Activated CD4-positive, alpha-beta memory T cell treated with anti-CD3 and anti-CD28 coated beads, Interleukin-2, amount 10 ng/mL, durations not matched to agents 7 days and 5 days (primary cell): ENCODE measurements at regions not wholly inside any gene's neighbourhood (a gene's known extent, or its start where the extent isn't known, plus 50 kb on each side); places are given as distances from the start of the nearest gene placed in this dataset.
"Not testable (repeated sequence)": the region's sequence is repeated elsewhere in the genome, so short reads cannot be mapped to it uniquely, and the experiment has no call there.

Experiments used
- CTCF ChIA-PET: fragments of 350-600 bp; sonication (Branson Sonifier 250); formaldehyde crosslinking; loops from one replicate; lab custom pipeline; 2021; ENCODE audit warnings: antibody characterized with exemption, inconsistent platforms; lab: Charles Lee
- POLR2A ChIA-PET: fragments of 350-600 bp; sonication (Branson Sonifier 250); formaldehyde crosslinking; loops from one replicate; lab custom pipeline; 2021; ENCODE audit warnings: antibody characterized with exemption; lab: Charles Lee
- DNase-seq: peaks from one replicate; pipeline ENCODE4 v3.0.0-alpha.2; 2020
- H3K27ac Mint-ChIP-seq: one replicate; pipeline ENCODE4 v1.8.0; 2021; ENCODE audit warnings: mild to moderate bottlenecking, mixed read lengths
- H3K27me3 Mint-ChIP-seq: one replicate; pipeline ENCODE4 v1.8.0; 2021; ENCODE audit warnings: mixed read lengths
- H3K36me3 Mint-ChIP-seq: one replicate; pipeline ENCODE4 v1.8.0; 2021; ENCODE audit warnings: low read depth, mixed read lengths
- H3K4me1 Mint-ChIP-seq: one replicate; pipeline ENCODE4 v1.8.0; 2021; ENCODE audit warnings: mixed read lengths
- H3K4me3 Mint-ChIP-seq: one replicate; pipeline ENCODE4 v1.8.0; 2021; ENCODE audit warnings: mild to moderate bottlenecking, mixed read lengths
- H3K9me3 Mint-ChIP-seq: one replicate; pipeline ENCODE4 v1.8.0; 2021; ENCODE audit warnings: mixed read lengths

DNA sequence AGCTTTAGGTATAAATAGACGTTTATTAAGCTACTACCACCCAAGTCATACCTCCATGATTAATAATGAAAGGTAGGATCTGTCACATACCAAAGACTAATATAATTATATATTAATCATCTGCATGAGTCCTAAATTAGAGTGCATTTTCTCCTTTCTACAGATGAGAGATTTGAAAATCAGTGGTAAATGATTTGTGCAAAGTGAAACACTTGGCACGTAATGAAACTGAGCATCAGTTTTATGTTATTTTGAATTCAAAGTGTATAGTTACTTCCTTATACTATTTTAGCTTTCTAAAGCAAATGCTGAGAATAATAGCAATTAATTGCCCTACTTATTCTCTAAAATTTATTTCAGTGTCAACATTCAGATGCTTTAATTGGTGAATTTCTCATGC lies 615.3 kb downstream of the TRIB2 start:
- Mint-ChIP-seq H3K4me3 (no peak overlapping the region), H3K4me1 (no peaks in the 10 kb centered on the region), H3K9me3 (peaks cover 2% of the 10 kb centered on the region), H3K36me3 (no peaks in the 10 kb centered on the region), H3K27ac (no peak overlapping the region), H3K27me3 (no peaks in the 10 kb centered on the region)
- DNase-seq, result no peak
- ChIA-PET CTCF (no interaction called here), POLR2A (no interaction called here)

DNA sequence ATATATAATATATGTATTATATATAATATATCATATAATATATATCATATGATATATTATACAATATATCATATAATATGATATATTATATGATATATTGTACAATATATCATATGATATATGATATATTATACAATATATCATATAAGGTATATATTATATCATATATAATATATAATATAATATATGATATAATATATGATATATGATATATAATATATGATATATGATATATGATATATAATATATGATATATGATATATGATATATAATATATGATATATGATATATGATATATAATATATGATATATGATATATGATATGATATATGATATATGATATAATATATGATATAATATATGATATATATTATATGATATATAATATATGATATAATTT lies 617.3 kb downstream of the TRIB2 start:
- H3K36me3 Mint-ChIP-seq, H3K27me3 Mint-ChIP-seq, H3K4me3 Mint-ChIP-seq, H3K27ac Mint-ChIP-seq, H3K4me1 Mint-ChIP-seq, CTCF ChIA-PET, POLR2A ChIA-PET, H3K9me3 Mint-ChIP-seq, DNase-seq: not testable (repeated sequence)

DNA sequence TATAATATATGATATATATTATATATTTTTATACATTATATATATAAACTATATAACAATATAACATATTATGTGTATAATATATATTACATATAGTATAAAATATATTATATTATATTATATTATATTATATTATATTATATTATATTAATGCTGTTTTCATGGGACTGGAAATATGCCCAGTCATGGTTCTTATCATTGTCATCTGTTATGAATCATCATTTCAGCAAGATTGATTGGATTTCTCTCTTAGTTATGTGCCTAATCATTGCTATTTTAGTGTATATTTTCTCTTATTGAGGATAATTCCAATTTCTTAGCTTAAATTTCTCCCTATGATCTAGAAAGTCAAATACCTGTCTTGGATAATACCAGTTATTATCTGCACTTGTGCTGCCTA lies 617.8 kb downstream of the TRIB2 start:
- H3K27me3 Mint-ChIP-seq, result no peaks in the 10 kb centered on the region
- DNase-seq, result no peak
- no peak overlapping the region for H3K4me3 Mint-ChIP-seq
- H3K4me1 Mint-ChIP-seq, result no peaks in the 10 kb centered on the region
- no peaks in the 10 kb centered on the region for H3K36me3 Mint-ChIP-seq
- CTCF ChIA-PET, result no interaction called here
- H3K27ac Mint-ChIP-seq, result no peak overlapping the region
- H3K9me3 Mint-ChIP-seq, result no peaks in the 10 kb centered on the region
- POLR2A ChIA-PET, result no interaction called here

DNA sequence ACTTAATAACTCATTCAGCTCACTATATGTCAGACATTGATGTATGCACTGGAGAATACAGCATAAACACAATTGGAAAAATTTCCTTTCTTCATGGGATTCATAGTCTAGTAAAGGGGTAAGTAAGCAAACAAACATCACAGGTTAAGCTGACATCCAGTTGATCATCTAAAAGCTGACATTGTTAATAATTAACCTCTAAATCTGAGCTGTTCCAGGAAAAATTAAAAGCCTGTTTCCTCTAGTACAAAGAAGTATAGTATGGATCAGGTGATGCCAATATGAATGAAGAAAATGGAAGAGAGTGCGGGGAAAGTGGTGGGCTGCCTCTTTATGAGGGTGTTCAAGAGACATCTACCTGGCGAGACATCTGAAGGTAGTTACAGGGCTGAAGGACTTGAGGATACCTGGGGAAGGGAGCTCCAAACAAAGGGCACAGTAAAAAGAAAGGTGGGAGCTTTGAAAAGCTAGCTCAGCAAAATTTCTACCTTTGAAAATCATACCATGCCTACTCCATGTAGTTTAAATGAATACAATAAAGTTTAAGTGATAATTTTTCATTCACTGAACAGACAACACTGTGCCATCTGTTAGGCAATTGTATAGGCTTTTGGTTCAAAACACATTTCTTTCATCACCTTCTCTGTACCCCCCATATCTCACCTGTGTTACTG lies 619.3 kb downstream of the TRIB2 start:
- ChIA-PET CTCF (no interaction called here), POLR2A (no interaction called here)
- DNase-seq, result no peak
- Mint-ChIP-seq H3K27me3 (no peaks in the 10 kb centered on the region), H3K9me3 (no peaks in the 10 kb centered on the region), H3K36me3 (no peaks in the 10 kb centered on the region), H3K4me3 (no peak overlapping the region), H3K27ac (no peak overlapping the region), H3K4me1 (no peaks in the 10 kb centered on the region)

DNA sequence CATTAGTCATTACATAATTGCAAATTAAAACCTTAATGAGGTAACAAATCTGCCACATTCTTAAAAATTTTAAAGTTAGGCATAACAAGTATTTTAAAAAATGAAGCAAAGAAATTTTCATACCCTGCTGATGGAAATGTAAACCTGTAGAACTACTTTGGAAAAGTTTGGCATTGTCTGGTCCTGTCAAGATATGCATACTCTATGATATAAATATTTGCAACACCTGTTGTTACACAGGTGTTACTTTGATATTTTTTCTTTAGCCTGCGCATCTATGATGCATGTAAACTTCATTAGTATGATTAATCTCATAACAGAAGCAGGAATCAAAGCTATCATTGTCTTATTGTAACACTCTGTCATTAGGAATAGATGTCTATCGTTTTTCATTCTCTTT lies 634.3 kb downstream of the TRIB2 start:
- no peaks in the 10 kb centered on the region for H3K27me3 Mint-ChIP-seq
- CTCF ChIA-PET, result no interaction called here
- no peaks in the 10 kb centered on the region for H3K9me3 Mint-ChIP-seq
- no peak overlapping the region for H3K4me3 Mint-ChIP-seq
- no peaks in the 10 kb centered on the region for H3K4me1 Mint-ChIP-seq
- no peak for DNase-seq
- H3K36me3 Mint-ChIP-seq, result no peaks in the 10 kb centered on the region
- H3K27ac Mint-ChIP-seq, result no peak overlapping the region
- POLR2A ChIA-PET, result no interaction called here

DNA sequence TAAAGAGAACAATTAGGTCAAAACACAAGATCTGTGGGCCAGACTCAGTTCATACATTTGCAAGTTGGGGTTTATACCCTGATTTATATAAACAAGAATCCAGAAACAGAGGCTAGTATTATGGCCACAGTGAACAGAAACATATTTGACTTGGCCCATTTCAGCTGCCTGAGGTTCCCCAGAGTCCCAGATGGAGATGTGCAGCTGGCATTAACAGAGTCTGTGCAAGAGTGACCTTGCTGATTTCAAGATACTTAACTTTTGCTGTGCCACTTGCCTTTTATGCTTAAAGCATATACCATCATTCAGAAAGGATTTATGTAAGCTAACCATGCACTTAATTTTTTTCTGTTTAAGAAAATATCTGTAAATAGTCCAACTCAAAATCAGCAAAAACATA lies 636.3 kb downstream of the TRIB2 start:
- DNase-seq, result no peak
- no peak overlapping the region for H3K27ac Mint-ChIP-seq
- H3K4me3 Mint-ChIP-seq, result no peak overlapping the region

GRCh38 chr2:13354031-13354430 lies 637.3 kb downstream of the TRIB2 start:
- ChIA-PET POLR2A (no interaction called here), CTCF (no interaction called here)
- Mint-ChIP-seq H3K9me3 (peaks cover 4% of the 10 kb centered on the region), H3K27me3 (no peaks in the 10 kb centered on the region), H3K4me3 (no peak overlapping the region), H3K27ac (no peak overlapping the region), H3K36me3 (no peaks in the 10 kb centered on the region), H3K4me1 (no peaks in the 10 kb centered on the region)
- DNase-seq, result no peak

More for the DNA sequence above, 636.3 kb downstream of the TRIB2 start:
- H3K36me3 Mint-ChIP-seq, result no peaks in the 10 kb centered on the region
- H3K9me3 Mint-ChIP-seq, result no peaks in the 10 kb centered on the region
- ChIA-PET POLR2A (no interaction called here), CTCF (no interaction called here)
- H3K27me3 Mint-ChIP-seq, result no peaks in the 10 kb centered on the region
- H3K4me1 Mint-ChIP-seq, result no peaks in the 10 kb centered on the region

DNA sequence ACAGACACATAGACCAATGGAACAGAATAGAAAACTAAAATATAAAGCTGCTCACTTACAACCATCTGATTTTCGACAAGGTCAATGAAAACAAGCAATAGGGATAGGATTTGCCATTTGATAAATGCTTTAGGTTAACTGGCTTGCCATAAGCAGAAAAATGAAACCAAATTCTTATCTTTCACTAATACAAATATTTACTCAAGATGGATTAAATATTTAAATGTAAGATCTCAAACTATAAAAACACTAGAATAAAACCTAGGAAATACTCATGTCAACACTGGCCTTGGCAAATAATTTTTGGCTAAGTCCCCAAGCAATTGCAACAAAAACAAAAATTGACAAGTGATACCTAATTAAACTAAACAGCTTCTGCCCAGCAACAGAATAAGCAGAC lies 665.2 kb downstream of the TRIB2 start:
- DNase-seq, H3K27ac Mint-ChIP-seq, H3K4me3 Mint-ChIP-seq, H3K27me3 Mint-ChIP-seq, H3K4me1 Mint-ChIP-seq, H3K9me3 Mint-ChIP-seq, H3K36me3 Mint-ChIP-seq, CTCF ChIA-PET, POLR2A ChIA-PET: not testable (repeated sequence)

DNA sequence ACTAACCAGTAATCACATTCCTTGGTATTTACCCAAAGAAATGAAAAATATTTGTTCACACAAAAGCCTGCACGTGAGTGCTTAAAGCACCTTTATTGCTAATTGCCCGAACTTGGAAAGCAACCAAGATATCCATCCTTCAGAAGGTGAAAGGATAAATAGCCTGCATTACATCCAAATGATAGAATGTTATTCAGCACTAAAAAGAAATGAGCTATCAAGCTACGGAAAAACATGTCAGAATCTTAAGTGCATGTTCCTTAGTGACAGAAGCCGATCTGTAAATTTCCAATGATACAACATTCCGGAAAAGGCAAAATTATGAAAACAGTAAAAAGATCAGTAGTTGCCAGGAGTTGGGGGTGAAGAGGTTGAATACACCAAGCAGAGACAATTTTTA lies 672.4 kb downstream of the TRIB2 start:
- H3K9me3 Mint-ChIP-seq, H3K4me3 Mint-ChIP-seq, CTCF ChIA-PET, POLR2A ChIA-PET, H3K27me3 Mint-ChIP-seq, H3K36me3 Mint-ChIP-seq, H3K4me1 Mint-ChIP-seq, DNase-seq, H3K27ac Mint-ChIP-seq: not testable (repeated sequence)

DNA sequence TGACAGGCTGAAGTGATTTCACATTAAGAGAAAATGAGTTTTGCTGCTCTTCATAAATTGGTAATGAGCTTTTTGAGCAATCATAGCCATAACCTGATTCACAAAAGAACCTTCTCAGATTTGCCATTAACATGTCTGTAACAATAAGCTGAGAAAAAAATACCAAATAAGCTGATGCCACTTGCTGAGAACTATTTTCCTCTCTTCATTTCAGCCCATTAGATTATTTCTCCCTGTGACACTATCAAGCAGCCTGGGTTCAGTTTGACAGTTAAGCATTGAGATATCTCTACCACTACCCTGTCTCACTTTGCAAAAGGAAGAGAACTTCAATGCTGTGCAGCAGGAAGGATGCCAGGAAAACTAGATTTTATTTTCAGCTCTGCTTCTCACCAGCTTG lies 673.9 kb downstream of the TRIB2 start:
- no peak overlapping the region for H3K27ac Mint-ChIP-seq
- H3K36me3 Mint-ChIP-seq, result no peaks in the 10 kb centered on the region
- H3K9me3 Mint-ChIP-seq, result no peaks in the 10 kb centered on the region
- ChIA-PET CTCF (no interaction called here), POLR2A (no interaction called here)
- H3K4me3 Mint-ChIP-seq, result no peak overlapping the region
- no peak for DNase-seq
- no peaks in the 10 kb centered on the region for H3K27me3 Mint-ChIP-seq
- H3K4me1 Mint-ChIP-seq, result no peaks in the 10 kb centered on the region

GRCh38 chr2:13401312-13401711 lies 684.6 kb downstream of the TRIB2 start:
- no peak overlapping the region for H3K27ac Mint-ChIP-seq
- no peaks in the 10 kb centered on the region for H3K4me1 Mint-ChIP-seq
- H3K27me3 Mint-ChIP-seq, result no peaks in the 10 kb centered on the region
- DNase-seq, result no peak
- H3K4me3 Mint-ChIP-seq, result no peak overlapping the region
- peaks cover 8% of the 10 kb centered on the region for H3K9me3 Mint-ChIP-seq
- no peaks in the 10 kb centered on the region for H3K36me3 Mint-ChIP-seq
- ChIA-PET POLR2A (no interaction called here), CTCF (no interaction called here)

GRCh38 chr2:13413989-13414388 lies 697.3 kb downstream of the TRIB2 start:
- no peaks in the 10 kb centered on the region for H3K27me3 Mint-ChIP-seq
- H3K9me3 Mint-ChIP-seq, result peaks cover 11% of the 10 kb centered on the region
- H3K4me3 Mint-ChIP-seq, result no peak overlapping the region
- no peaks in the 10 kb centered on the region for H3K36me3 Mint-ChIP-seq
- POLR2A ChIA-PET, result no interaction called here
- CTCF ChIA-PET, result no interaction called here
- no peaks in the 10 kb centered on the region for H3K4me1 Mint-ChIP-seq
- H3K27ac Mint-ChIP-seq, result no peak overlapping the region
- DNase-seq, result no peak

GRCh38 chr2:13414897-13415296 lies 698.2 kb downstream of the TRIB2 start:
- peaks cover 11% of the 10 kb centered on the region for H3K9me3 Mint-ChIP-seq
- H3K4me3 Mint-ChIP-seq, result no peak overlapping the region
- H3K4me1 Mint-ChIP-seq, result no peaks in the 10 kb centered on the region
- no peaks in the 10 kb centered on the region for H3K27me3 Mint-ChIP-seq
- no peak for DNase-seq
- POLR2A ChIA-PET, result no interaction called here
- H3K36me3 Mint-ChIP-seq, result no peaks in the 10 kb centered on the region
- CTCF ChIA-PET, result no interaction called here
- no peak overlapping the region for H3K27ac Mint-ChIP-seq

GRCh38 chr2:13433954-13434353 lies 717.2 kb downstream of the TRIB2 start:
- no peaks in the 10 kb centered on the region for H3K27me3 Mint-ChIP-seq
- DNase-seq, result no peak
- H3K4me3 Mint-ChIP-seq, result no peak overlapping the region
- no peaks in the 10 kb centered on the region for H3K36me3 Mint-ChIP-seq
- ChIA-PET CTCF (no interaction called here), POLR2A (no interaction called here)
- no peak overlapping the region for H3K27ac Mint-ChIP-seq
- no peaks in the 10 kb centered on the region for H3K4me1 Mint-ChIP-seq
- peaks cover 4% of the 10 kb centered on the region for H3K9me3 Mint-ChIP-seq
